A673 (cell line): ENCODE measurements at regions not wholly inside any gene's neighbourhood (a gene's known extent, or its start where the extent isn't known, plus 50 kb on each side); places are given as distances from the start of the nearest gene placed in this dataset.

Source experiments
- BruUV-seq: library from RNA; stranded (reverse); fragments of 400-500 nt; replicated peaks from 2 replicates; lab custom pipeline; 2021; lab: Mats Ljungman, UMichigan
- CTCF ChIA-PET: fragments of 300-600 bp; sonication (Branson Sonifier 250); formaldehyde crosslinking; loops from one replicate; lab custom pipeline; 2022; ENCODE audit warnings: antibody characterized with exemption; lab: Charles Lee
- POLR2A ChIA-PET: fragments of 300-600 bp; sonication (Branson Sonifier 250); formaldehyde crosslinking; loops from one replicate; lab custom pipeline; 2022; ENCODE audit warnings: antibody characterized with exemption; ENCODE audit not compliant: low non-redundant PET; lab: Charles Lee
- DNase-seq: peaks from one replicate; pipeline ENCODE4 v3.0.0-alpha.2; 2015; ENCODE audit warnings: low spot score
- H3K27ac ChIP-seq: fragments of 200-600 bp; sonication (generic); 2 replicates; pipeline ENCODE4 v1.5.1; 2016; ENCODE audit warnings: mixed run types, low read depth, mild to moderate bottlenecking, mixed read lengths, antibody characterized with exemption, low read length; ENCODE audit not compliant: poor library complexity, severe bottlenecking
- H3K27me3 ChIP-seq: fragments of 200-600 bp; sonication (generic); replicated peaks from 2 replicates; pipeline ENCODE4 v1.6.1; 2017; ENCODE audit warnings: mixed run types, low read depth, mild to moderate bottlenecking, mixed read lengths, antibody characterized with exemption, low read length; ENCODE audit not compliant: insufficient read depth, poor library complexity
- H3K36me3 ChIP-seq: fragments of 200-600 bp; sonication (generic); 2 replicates; pipeline ENCODE4 v1.6.1; 2016; ENCODE audit warnings: mixed run types, mild to moderate bottlenecking, mixed read lengths, antibody characterized with exemption, low read length; ENCODE audit not compliant: insufficient read depth, poor library complexity, severe bottlenecking
- H3K4me1 ChIP-seq: fragments of 200-600 bp; sonication (generic); 2 replicates; pipeline ENCODE4 v1.6.1; 2017; ENCODE audit warnings: mixed run types, mild to moderate bottlenecking, mixed read lengths, antibody characterized with exemption, low read length; ENCODE audit not compliant: insufficient read depth, poor library complexity, severe bottlenecking
- H3K4me3 ChIP-seq: fragments of 200-600 bp; sonication (generic); 2 replicates; pipeline ENCODE4 v1.5.1; 2016; ENCODE audit warnings: low read depth, mixed run types, mild to moderate bottlenecking, mixed read lengths, low read length; ENCODE audit not compliant: poor library complexity, severe bottlenecking
- H3K9me3 ChIP-seq: fragments of 200-600 bp; sonication (generic); 2 replicates; pipeline ENCODE4 v1.6.1; 2016; ENCODE audit warnings: mixed run types, low read depth, mild to moderate bottlenecking, mixed read lengths, antibody characterized with exemption, low read length; ENCODE audit not compliant: poor library complexity, severe bottlenecking
- CTCF ChIP-seq: fragments of 300-800, 200-600 bp; sonication (generic); conservative IDR thresholded peaks from 2 replicates; pipeline ENCODE4 v1.5.1; 2017; ENCODE audit warnings: low read depth, mild to moderate bottlenecking, antibody characterized with exemption, low read length, moderate library complexity, mixed read lengths
- EZH2 ChIP-seq: fragments of 200-600 bp; sonication (generic); IDR thresholded peaks from 2 replicates; pipeline ENCODE4 v1.6.1; 2017; ENCODE audit warnings: borderline replicate concordance, low read depth, mild to moderate bottlenecking, mixed read lengths, antibody characterized with exemption, low read length; ENCODE audit not compliant: poor library complexity, severe bottlenecking
- intact Hi-C: fragments of 100-400 bp; cut with micrococcal nuclease; formaldehyde crosslinking; loops from one replicate; pipeline ENCODE4 v1.10.0; 2022; ENCODE audit not compliant: unreplicated experiment

GRCh38 chr17:79349506-79350400, 261.1 kb downstream of the RBFOX3 start:
- Histone ChIP-seq H3K27ac (no peak overlapping the region), H3K4me1 (no peaks in the 10 kb centered on the region), H3K9me3 (no peaks in the 10 kb centered on the region), H3K36me3 (no peaks in the 10 kb centered on the region), H3K27me3 (peaks cover 93% of the 10 kb centered on the region), H3K4me3 (no peak overlapping the region)
- ChIA-PET CTCF (no interaction called here), POLR2A (no interaction called here)
- no peak for TF ChIP-seq CTCF
- TF ChIP-seq EZH2: no peak
- no TSS peak for BruUV-seq
- intact Hi-C loops: no loop called here
- DNase-seq: no peak

GRCh38 chr17:79342376-79342775, 267.8 kb downstream of the ENGASE start:
- no peaks in the 10 kb centered on the region for H3K9me3 ChIP-seq
- POLR2A ChIA-PET: no interaction called here
- no TSS peak for BruUV-seq

GRCh38 chr17:79341816-79342215, 267.2 kb downstream of the ENGASE start:
- H3K4me1 ChIP-seq: no peaks in the 10 kb centered on the region
- DNase-seq: no peak
- no peak overlapping the region for H3K4me3 ChIP-seq
- no peak overlapping the region for H3K27ac ChIP-seq
- no peaks in the 10 kb centered on the region for H3K36me3 ChIP-seq
- peaks cover 84% of the 10 kb centered on the region for H3K27me3 ChIP-seq
- POLR2A ChIA-PET: no interaction called here
- CTCF ChIA-PET: interaction anchor here (0.6 kb wide), 1 partner anchor 67 kb away, joined by 8 read pairs; no protein-coding TSS in a partner anchor
- TF ChIP-seq CTCF: no peak
- no peak for TF ChIP-seq EZH2
- intact Hi-C loops: no loop called here
- no TSS peak for BruUV-seq
- no peaks in the 10 kb centered on the region for H3K9me3 ChIP-seq

More at GRCh38 chr17:79342376-79342775, 267.8 kb downstream of the ENGASE start:
- DNase-seq: no peak
- TF ChIP-seq CTCF: no peak
- no peak for TF ChIP-seq EZH2
- Histone ChIP-seq H3K4me1 (no peaks in the 10 kb centered on the region), H3K36me3 (no peaks in the 10 kb centered on the region), H3K27ac (no peak overlapping the region), H3K4me3 (no peak overlapping the region), H3K27me3 (peaks cover 86% of the 10 kb centered on the region)
- intact Hi-C loops: no loop called here
- CTCF ChIA-PET: no interaction called here
